GM23248 (cell line): ENCODE measurements at regions not wholly inside any gene's neighbourhood (a gene's known extent, or its start where the extent isn't known, plus 50 kb on each side); places are given as distances from the start of the nearest gene placed in this dataset.
"Not testable (repeated sequence)": the region's sequence is repeated elsewhere in the genome, so short reads cannot be mapped to it uniquely, and the experiment has no call there.

ENCODE experiments used
- DNase-seq: peaks from one replicate; pipeline ENCODE4 v3.0.0-alpha.2; 2015
- H2AFZ ChIP-seq: fragments of 200-600 bp; sonication (generic); 2 replicates; pipeline ENCODE4 v1.6.1; 2016; ENCODE audit warnings: antibody characterized with exemption
- H3F3A ChIP-seq: fragments of 200-600 bp; sonication (generic); 2 replicates; pipeline ENCODE4 v1.6.1; 2016; ENCODE audit warnings: mild to moderate bottlenecking, antibody characterized with exemption, mixed run types; ENCODE audit not compliant: insufficient read depth
- H3K27ac ChIP-seq: fragments of 200-600 bp; sonication (generic); 2 replicates; pipeline ENCODE4 v1.5.1; 2016; ENCODE audit warnings: mild to moderate bottlenecking
- H3K27me3 ChIP-seq: fragments of 200-600 bp; sonication (generic); replicated peaks from 2 replicates; pipeline ENCODE4 v1.6.1; 2016; ENCODE audit warnings: mild to moderate bottlenecking; ENCODE audit not compliant: insufficient read depth
- H3K36me3 ChIP-seq: fragments of 200-600 bp; sonication (generic); 2 replicates; pipeline ENCODE4 v1.6.1; 2016; ENCODE audit warnings: low read depth, mild to moderate bottlenecking
- H3K4me1 ChIP-seq: fragments of 200-600 bp; sonication (generic); 2 replicates; pipeline ENCODE4 v1.6.1; 2016; ENCODE audit warnings: mild to moderate bottlenecking; ENCODE audit not compliant: insufficient read depth
- H3K4me2 ChIP-seq: fragments of 200-600 bp; sonication (generic); one replicate; pipeline ENCODE4 v1.6.1; 2016; ENCODE audit warnings: mild to moderate bottlenecking; ENCODE audit not compliant: unreplicated experiment
- H3K4me3 ChIP-seq: fragments of 200-600 bp; sonication (generic); 2 replicates; pipeline ENCODE4 v1.5.1; 2016; ENCODE audit warnings: mild to moderate bottlenecking
- H3K79me2 ChIP-seq: fragments of 200-600 bp; sonication (generic); 2 replicates; pipeline ENCODE4 v1.6.1; 2016; ENCODE audit warnings: mild to moderate bottlenecking; ENCODE audit not compliant: insufficient read depth
- H3K9ac ChIP-seq: fragments of 200-600 bp; sonication (generic); 2 replicates; pipeline ENCODE4 v1.6.1; 2016; ENCODE audit warnings: mild to moderate bottlenecking
- H3K9me2 ChIP-seq: fragments of 200-600 bp; sonication (generic); 2 replicates; pipeline ENCODE4 v1.6.1; 2016; ENCODE audit warnings: mixed run types, mild to moderate bottlenecking, moderate library complexity; ENCODE audit not compliant: insufficient read depth
- H3K9me3 ChIP-seq: fragments of 200-600 bp; sonication (generic); one replicate; pipeline ENCODE4 v1.6.1; 2017; ENCODE audit warnings: low read depth
- H4K20me1 ChIP-seq: fragments of 200-600 bp; sonication (generic); 2 replicates; pipeline ENCODE4 v1.6.0; 2016; ENCODE audit not compliant: insufficient read depth
- EZH2 ChIP-seq: fragments of 200-600 bp; sonication (generic); IDR thresholded peaks from 2 replicates; pipeline ENCODE4 v1.6.1; 2018; ENCODE audit warnings: antibody characterized with exemption, mild to moderate bottlenecking; ENCODE audit not compliant: insufficient read depth, poor library complexity, severe bottlenecking
- EZH2phosphoT487 ChIP-seq: fragments of 200-600 bp; sonication (generic); IDR thresholded peaks from 2 replicates; pipeline ENCODE4 v1.6.1; 2018; ENCODE audit warnings: antibody characterized with exemption, moderate library complexity, mild to moderate bottlenecking, low read depth; ENCODE audit not compliant: insufficient read depth
- WGBS, 2 experiments: methylation state at CpG; one replicate each; pipeline ENCODE4 v1.1.6; 2015 to 2017; ENCODE audit warnings: low lambda C conversion rate in 2 of 2, low coverage in 1 of 2; ENCODE audit errors: missing lambda C conversion rate in 2 of 2; 5-methylcytosine and 5-hydroxymethylcytosine counted together
- in situ Hi-C: fragments of 300-500 bp; cut with MboI; formaldehyde crosslinking; loops from 2 replicates; pipeline ENCODE4 v1.15.0; 2020

- H3K79me2 ChIP-seq, H3K9me3 ChIP-seq, in situ Hi-C loops, H3K4me3 ChIP-seq, H3K27me3 ChIP-seq, H2AFZ ChIP-seq, H3K9me2 ChIP-seq, H4K20me1 ChIP-seq, H3K36me3 ChIP-seq: not testable (repeated sequence)
- Histone ChIP-seq H3K27ac (peak overlapping the region; percentile 67), H3K4me2 (peak overlapping the region; percentile 24), H3K9ac (peak overlapping the region; percentile 37; the same call in 1 of the 2 replicates), H3F3A (peaks cover 37% of the 10 kb centered on the region), H3K4me1 (peaks cover 55% of the 10 kb centered on the region)
- DNase-seq = peak; percentile 56
- WGBS, 2 experiments = 22 to 42% methylated on average over 3 of the region's 3 CpGs
These were observed 54.6 kb upstream of the CCDC80 start for GRCh38 chr3:112695377-112696108.

GRCh38 chr3:112694906-112695305 lies 54.0 kb upstream of the CCDC80 start:
- H3K79me2 ChIP-seq, DNase-seq, H2AFZ ChIP-seq, H3K9me2 ChIP-seq, H3K27me3 ChIP-seq, H3K36me3 ChIP-seq, in situ Hi-C loops, H3K9me3 ChIP-seq, H4K20me1 ChIP-seq, H3K9ac ChIP-seq, H3K4me3 ChIP-seq: not testable (repeated sequence)
- 89 to 92% methylated on average over 2 of the region's 2 CpGs for WGBS, 2 experiments
- H3K4me2 ChIP-seq = peak overlapping the region; percentile 24
- H3K27ac ChIP-seq = peak overlapping the region; percentile 67
- peaks cover 53% of the 10 kb centered on the region for H3K4me1 ChIP-seq
- H3F3A ChIP-seq = peaks cover 37% of the 10 kb centered on the region

DNA sequence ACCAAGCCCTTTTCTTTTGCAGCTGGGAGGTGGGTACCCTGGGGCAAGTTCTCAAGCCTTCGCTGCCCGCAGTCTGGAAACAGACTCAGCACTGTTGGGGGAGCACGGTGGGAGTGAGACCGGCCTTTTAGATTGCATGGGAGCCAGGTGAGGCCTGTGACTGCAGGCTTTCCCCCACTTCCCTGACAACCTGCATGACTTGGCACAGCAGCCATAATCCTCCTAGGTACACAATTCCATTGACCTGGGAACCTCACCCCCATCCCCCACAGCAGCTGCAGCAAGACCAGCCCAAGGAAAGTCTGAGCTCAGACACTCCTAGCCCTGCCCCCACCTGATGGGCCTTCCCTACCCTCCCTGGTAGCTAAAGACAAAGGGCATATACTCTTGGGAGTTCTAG lies 52.2 kb upstream of the CCDC80 start:
- Histone ChIP-seq H3K79me2 (no peaks in the 10 kb centered on the region), H3K27me3 (no peaks in the 10 kb centered on the region), H3K4me3 (no peak overlapping the region), H3K4me1 (peaks cover 53% of the 10 kb centered on the region), H3K9me3 (no peaks in the 10 kb centered on the region), H3K9ac (no peak overlapping the region), H3K36me3 (no peaks in the 10 kb centered on the region), H3K27ac (no peak overlapping the region), H3K9me2 (no peaks in the 10 kb centered on the region), H4K20me1 (no peaks in the 10 kb centered on the region), H3K4me2 (no peak overlapping the region), H2AFZ (no peak overlapping the region), H3F3A (peaks cover 42% of the 10 kb centered on the region)
- in situ Hi-C loops = no loop called here
- 95 to 100% methylated on average over 4 of the region's 4 CpGs for WGBS, 2 experiments
- DNase-seq = no peak
- no peak for TF ChIP-seq EZH2phosphoT487
- no peak for TF ChIP-seq EZH2
